Urothelium cell line (cell line): ENCODE measurements at regions not wholly inside any gene's neighbourhood (a gene's known extent, or its start where the extent isn't known, plus 50 kb on each side); places are given as distances from the start of the nearest gene placed in this dataset.

Source experiments
- DNase-seq: peaks from one replicate; pipeline ENCODE4 v3.0.0; 2011; ENCODE audit warnings: low spot score, mixed read lengths
- FAIRE-seq: peaks from 2 replicates; lab custom pipeline; 2011; peaks lifted over from hg19 to GRCh38; lab: Jason Lieb, UNC

- FAIRE-seq: no peak
- no peak for DNase-seq
Measured at GRCh38 chr20:22005535-22005934, 300.1 kb downstream of the PAX1 start.

GRCh38 chr20:22004946-22005345 is 299.5 kb downstream of the PAX1 start:
- FAIRE-seq (no peak), DNase-seq (no peak)

- DNase-seq: no peak
- FAIRE-seq: no peak
Measured at GRCh38 chr20:22003680-22004079, 298.2 kb downstream of the PAX1 start.

- no peak for DNase-seq
- no peak for FAIRE-seq
Measured at GRCh38 chr20:22001886-22002285, 296.4 kb downstream of the PAX1 start.

GRCh38 chr20:21995461-21995860 is 290.0 kb downstream of the PAX1 start:
- no peak for FAIRE-seq
- DNase-seq: no peak

- DNase-seq (no peak), FAIRE-seq (no peak)
Measured at GRCh38 chr20:21994203-21994602, 288.7 kb downstream of the PAX1 start.

- DNase-seq (no peak), FAIRE-seq (no peak)
Measured at GRCh38 chr20:21982559-21982958, 277.1 kb downstream of the PAX1 start.

- no peak for FAIRE-seq
- no peak for DNase-seq
Measured at GRCh38 chr20:21981597-21982344, 276.3 kb downstream of the PAX1 start.

GRCh38 chr20:21981179-21981578 is 275.7 kb downstream of the PAX1 start:
- DNase-seq (no peak), FAIRE-seq (no peak)

GRCh38 chr20:21971436-21971835 is 266.0 kb downstream of the PAX1 start:
- DNase-seq: no peak
- FAIRE-seq: no peak

GRCh38 chr20:21968486-21968885 is 263.0 kb downstream of the PAX1 start:
- DNase-seq (no peak), FAIRE-seq (no peak)

GRCh38 chr20:21967481-21967880 is 262.0 kb downstream of the PAX1 start:
- FAIRE-seq (no peak), DNase-seq (no peak)

- no peak for FAIRE-seq
Measured at GRCh38 chr20:21956591-21956990, 251.1 kb downstream of the PAX1 start.

GRCh38 chr20:21947406-21947805 is 241.9 kb downstream of the PAX1 start:
- FAIRE-seq (no peak), DNase-seq (no peak)

More at GRCh38 chr20:21956591-21956990, 251.1 kb downstream of the PAX1 start:
- DNase-seq: no peak

- DNase-seq (no peak), FAIRE-seq (peak; percentile 9)
Measured at GRCh38 chr20:21944227-21944626, 238.8 kb downstream of the PAX1 start.

- DNase-seq: no peak
- FAIRE-seq: no peak
Measured at GRCh38 chr20:21941941-21942805, 236.7 kb downstream of the PAX1 start.

- no peak for DNase-seq
- FAIRE-seq: no peak
Measured at GRCh38 chr20:21936720-21937380, 231.4 kb downstream of the PAX1 start.

GRCh38 chr20:21936261-21936660 is 230.8 kb downstream of the PAX1 start:
- DNase-seq (no peak), FAIRE-seq (no peak)

GRCh38 chr20:21933526-21933925 is 228.1 kb downstream of the PAX1 start:
- no peak for DNase-seq
- no peak for FAIRE-seq

GRCh38 chr20:21921251-21921650 is 215.8 kb downstream of the PAX1 start:
- FAIRE-seq (no peak), DNase-seq (no peak)

- DNase-seq (no peak), FAIRE-seq (no peak)
Measured at GRCh38 chr20:21920211-21920610, 214.7 kb downstream of the PAX1 start.

GRCh38 chr20:21918398-21918797 is 212.9 kb downstream of the PAX1 start:
- DNase-seq (no peak), FAIRE-seq (no peak)
